ENCODE measurements at regions not wholly inside any gene's neighbourhood (a gene's known extent, or its start where the extent isn't known, plus 50 kb on each side); places are given as distances from the start of the nearest gene placed in this dataset.

GRCh38 chr6:78345882-78346281 is 521.5 kb upstream of the IRAK1BP1 start:
- TF ChIP-seq EP300 (IDR thresholded peaks at IDR 0.05) = no peak
- TF ChIP-seq POLR2A (IDR thresholded peaks at IDR 0.05) = no peak
- TF ChIP-seq CTCF (IDR thresholded peaks at IDR 0.05) = no peak
- TF ChIP-seq POLR2AphosphoS5 (IDR thresholded peaks at IDR 0.05) = no peak
- no peaks in the 10 kb centered on the region for H3K36me3 ChIP-seq
- no peaks in the 10 kb centered on the region for H3K4me1 ChIP-seq
- intact Hi-C loops (cut with DNase I; ENCODE audit: low total_unique reads) = no loop called here
- no peak overlapping the region for H3K4me3 ChIP-seq
- no peak overlapping the region for H3K27ac ChIP-seq
- no peaks in the 10 kb centered on the region for H3K27me3 ChIP-seq
- DNase-seq = no peak
- 60 to 70% (median 61%) methylated on average over 2 of the region's 2 CpGs for WGBS, 5 donors
- H3K9me3 ChIP-seq = no peaks in the 10 kb centered on the region

GRCh38 chr6:78347191-78347916 is 520.0 kb upstream of the IRAK1BP1 start:
- no peaks in the 10 kb centered on the region for H3K9me3 ChIP-seq
- H3K27ac ChIP-seq = no peak overlapping the region
- intact Hi-C loops (cut with DNase I; ENCODE audit: low total_unique reads) = no loop called here

GRCh38 chr6:78353040-78353439 is 514.3 kb upstream of the IRAK1BP1 start:
- no peaks in the 10 kb centered on the region for H3K36me3 ChIP-seq
- no peaks in the 10 kb centered on the region for H3K9me3 ChIP-seq
- intact Hi-C loops (cut with DNase I; ENCODE audit: low total_unique reads) = no loop called here
- H3K4me1 ChIP-seq = no peaks in the 10 kb centered on the region
- 44 to 76% (median 69%) methylated on average over 1 of the region's 1 CpG for WGBS, 5 donors
- DNase-seq = no peak
- TF ChIP-seq EP300 (IDR thresholded peaks at IDR 0.05) (no peak), CTCF (IDR thresholded peaks at IDR 0.05) (no peak), POLR2A (IDR thresholded peaks at IDR 0.05) (no peak), POLR2AphosphoS5 (IDR thresholded peaks at IDR 0.05) (no peak)
- H3K27ac ChIP-seq = no peak overlapping the region
- H3K4me3 ChIP-seq = no peak overlapping the region
- no peaks in the 10 kb centered on the region for H3K27me3 ChIP-seq

More at GRCh38 chr6:78347191-78347916, 520.0 kb upstream of the IRAK1BP1 start:
- Histone ChIP-seq H3K4me3 (no peak overlapping the region), H3K36me3 (no peaks in the 10 kb centered on the region), H3K4me1 (no peaks in the 10 kb centered on the region), H3K27me3 (no peaks in the 10 kb centered on the region)
- WGBS, 5 donors = 28 to 52% (median 35%) methylated on average over 3 of the region's 3 CpGs
- peak in 1 of 2 donors; percentile 15 for DNase-seq
- TF ChIP-seq EP300 (IDR thresholded peaks at IDR 0.05) (no peak), CTCF (IDR thresholded peaks at IDR 0.05) (no peak), POLR2AphosphoS5 (IDR thresholded peaks at IDR 0.05) (no peak), POLR2A (IDR thresholded peaks at IDR 0.05) (no peak)

- DNase-seq = no peak
- Histone ChIP-seq H3K27ac (no peak overlapping the region), H3K9me3 (no peaks in the 10 kb centered on the region), H3K27me3 (no peaks in the 10 kb centered on the region), H3K4me3 (no peak overlapping the region), H3K4me1 (no peaks in the 10 kb centered on the region), H3K36me3 (no peaks in the 10 kb centered on the region)
- intact Hi-C loops (cut with DNase I; ENCODE audit: low total_unique reads) = no loop called here
- TF ChIP-seq POLR2AphosphoS5 (IDR thresholded peaks at IDR 0.05) (no peak), POLR2A (IDR thresholded peaks at IDR 0.05) (no peak), EP300 (IDR thresholded peaks at IDR 0.05) (no peak), CTCF (IDR thresholded peaks at IDR 0.05) (no peak)
Observed at GRCh38 chr6:78363688-78364087, 503.7 kb upstream of the IRAK1BP1 start.
